Prostate gland (tissue), 2 donors: ENCODE measurements at regions not wholly inside any gene's neighbourhood (a gene's known extent, or its start where the extent isn't known, plus 50 kb on each side); places are given as distances from the start of the nearest gene placed in this dataset.

Experiments used
- DNase-seq: peaks from one replicate; pipeline ENCODE4 v3.0.0-alpha.2; 2019; ENCODE audit warnings: low spot score
- H3K27ac ChIP-seq, 2 donors: fragments of 200-600 bp; sonication (generic); 2 replicates each; pipeline ENCODE4 v1.5.1; 2017 to 2019
- H3K27me3 ChIP-seq: fragments of 200-600 bp; sonication (generic); replicated peaks from 2 replicates; pipeline ENCODE4 v1.5.1; 2019; ENCODE audit not compliant: insufficient read depth
- H3K36me3 ChIP-seq, 2 donors: fragments of 200-600 bp; sonication (generic); 1 replicate in 1 of 2; 2 replicates in 1 of 2; pipeline versions ENCODE4 v1.5.1 to v1.8.1; 2017 to 2019
- H3K4me1 ChIP-seq: fragments of 200-600 bp; sonication (generic); replicated peaks from 2 replicates; pipeline ENCODE4 v1.5.1; 2019
- H3K4me3 ChIP-seq, 2 donors: fragments of 200-600 bp; sonication (generic); 2 replicates each; pipeline ENCODE4 v1.5.1; 2017 to 2019
- H3K9me3 ChIP-seq: fragments of 200-600 bp; sonication (generic); 2 replicates; pipeline ENCODE4 v1.5.1; 2017
- POLR2A ChIP-seq: fragments of 450-650 bp; IDR thresholded peaks from one replicate; pipeline ENCODE4 v1.6.1; 2016; ENCODE audit warnings: antibody characterized with exemption, mild to moderate bottlenecking
- POLR2AphosphoS5 ChIP-seq: sonication (generic); formaldehyde crosslinking; IDR thresholded peaks from one replicate; pipeline ENCODE4 v1.6.1; 2017; ENCODE audit warnings: antibody characterized with exemption
- WGBS: methylation state at CpG from one replicate; pipeline ENCODE4 v1.1.5; 2018; 5-methylcytosine and 5-hydroxymethylcytosine counted together
- intact Hi-C: fragments of 100-400 bp; cut with DNase I; formaldehyde crosslinking; loops from one replicate; pipeline ENCODE4 v1.14.2; 2022
- TF ChIP-seq, protein P1 (sequence below), 4 experiments: fragments of 200-600 bp in 2 of 4; fragments of 450-650 bp in 2 of 4; sonication (generic) in 2 of 4; IDR thresholded peaks; 1 replicate in 3 of 4; 2 replicates in 1 of 4; pipeline ENCODE4 v1.5.1; 2016 to 2019; ENCODE audit warnings: antibody characterized with exemption in 4 of 4, mild to moderate bottlenecking in 2 of 4, moderate library complexity in 2 of 4

DNA sequence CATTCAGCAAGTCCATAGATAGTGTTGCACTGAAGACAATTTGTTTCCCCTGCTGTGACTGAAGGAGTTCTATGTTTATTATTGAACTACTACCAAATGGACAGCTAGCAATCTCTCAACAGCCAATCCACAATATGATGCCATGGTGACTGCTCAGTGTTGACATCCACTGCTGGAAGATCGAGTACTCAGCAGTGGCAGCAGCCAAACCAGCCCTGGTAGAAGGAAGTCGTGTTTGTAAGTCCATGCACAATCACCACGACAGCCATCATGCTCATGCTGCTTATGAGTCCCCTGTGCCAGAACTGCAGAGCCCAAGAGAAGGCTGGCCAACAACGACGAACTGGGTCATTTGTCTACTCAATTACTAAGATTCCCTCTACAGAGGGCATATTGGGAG lies 66.4 kb downstream of the OSR1 start:
- intact Hi-C loops = no loop called here
- 95% methylated on average over 5 of the region's 5 CpGs for WGBS

DNA sequence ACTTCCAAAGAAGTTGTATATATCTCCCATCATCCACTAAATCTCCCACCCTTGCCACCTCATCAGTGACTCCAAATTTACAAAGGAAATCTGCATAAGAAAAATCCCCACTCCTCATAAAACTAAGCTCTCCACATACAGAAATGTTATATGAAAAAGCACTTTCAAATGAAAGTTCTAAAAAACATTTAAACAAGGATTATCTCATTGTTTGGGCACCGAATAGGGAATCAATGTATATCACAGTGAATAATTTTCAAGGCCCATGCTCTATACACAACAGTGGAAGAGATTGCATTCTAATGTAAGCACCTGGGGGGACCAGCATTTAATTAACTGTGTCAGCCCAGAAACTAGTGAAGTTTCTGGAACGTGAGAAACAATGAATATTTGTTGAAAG lies 70.1 kb downstream of the OSR1 start:
- no peaks in the 10 kb centered on the region for H3K9me3 ChIP-seq
- intact Hi-C loops = no loop called here
- TF ChIP-seq POLR2AphosphoS5 (no peak), POLR2A (no peak)
- TF ChIP-seq, protein P1, sequence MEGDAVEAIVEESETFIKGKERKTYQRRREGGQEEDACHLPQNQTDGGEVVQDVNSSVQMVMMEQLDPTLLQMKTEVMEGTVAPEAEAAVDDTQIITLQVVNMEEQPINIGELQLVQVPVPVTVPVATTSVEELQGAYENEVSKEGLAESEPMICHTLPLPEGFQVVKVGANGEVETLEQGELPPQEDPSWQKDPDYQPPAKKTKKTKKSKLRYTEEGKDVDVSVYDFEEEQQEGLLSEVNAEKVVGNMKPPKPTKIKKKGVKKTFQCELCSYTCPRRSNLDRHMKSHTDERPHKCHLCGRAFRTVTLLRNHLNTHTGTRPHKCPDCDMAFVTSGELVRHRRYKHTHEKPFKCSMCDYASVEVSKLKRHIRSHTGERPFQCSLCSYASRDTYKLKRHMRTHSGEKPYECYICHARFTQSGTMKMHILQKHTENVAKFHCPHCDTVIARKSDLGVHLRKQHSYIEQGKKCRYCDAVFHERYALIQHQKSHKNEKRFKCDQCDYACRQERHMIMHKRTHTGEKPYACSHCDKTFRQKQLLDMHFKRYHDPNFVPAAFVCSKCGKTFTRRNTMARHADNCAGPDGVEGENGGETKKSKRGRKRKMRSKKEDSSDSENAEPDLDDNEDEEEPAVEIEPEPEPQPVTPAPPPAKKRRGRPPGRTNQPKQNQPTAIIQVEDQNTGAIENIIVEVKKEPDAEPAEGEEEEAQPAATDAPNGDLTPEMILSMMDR (IDR thresholded peaks at IDR 0.05) = no peak
- no peak overlapping the region for H3K4me3 ChIP-seq
- H3K36me3 ChIP-seq = no peaks in the 10 kb centered on the region
- H3K27ac ChIP-seq = no peak overlapping the region
- H3K27me3 ChIP-seq = no peaks in the 10 kb centered on the region
- no peaks in the 10 kb centered on the region for H3K4me1 ChIP-seq
- DNase-seq = no peak
- WGBS = 58% methylated on average over 2 of the region's 2 CpGs

More for the DNA sequence above, 66.4 kb downstream of the OSR1 start:
- no peaks in the 10 kb centered on the region for H3K36me3 ChIP-seq
- H3K27ac ChIP-seq = no peak overlapping the region
- H3K4me3 ChIP-seq = no peak overlapping the region
- TF ChIP-seq POLR2A (no peak), POLR2AphosphoS5 (no peak)
- TF ChIP-seq, protein P1 (IDR thresholded peaks at IDR 0.05) = no peak
- H3K4me1 ChIP-seq = no peaks in the 10 kb centered on the region
- H3K27me3 ChIP-seq = no peaks in the 10 kb centered on the region
- no peaks in the 10 kb centered on the region for H3K9me3 ChIP-seq
- DNase-seq = no peak

DNA sequence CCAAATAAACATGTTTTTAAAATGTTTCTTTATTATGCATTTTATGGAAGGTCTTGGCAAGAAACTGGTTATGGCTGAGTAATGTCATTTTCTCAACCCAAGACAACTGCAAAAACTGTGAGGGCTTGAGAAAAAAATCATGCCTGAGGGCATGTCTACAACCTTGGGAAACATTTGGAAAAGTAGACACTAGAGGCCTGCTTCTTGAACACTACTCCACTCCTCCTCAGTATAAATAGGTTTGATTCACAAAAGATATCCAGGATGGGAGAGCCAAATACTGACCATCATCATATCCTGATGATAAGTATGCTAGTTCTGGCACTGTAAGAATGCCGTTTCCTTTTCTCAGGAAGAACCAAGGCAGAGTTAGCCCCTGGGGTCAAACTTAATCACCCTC lies 71.1 kb downstream of the OSR1 start:
- Histone ChIP-seq H3K27me3 (no peaks in the 10 kb centered on the region), H3K36me3 (no peaks in the 10 kb centered on the region), H3K27ac (no peak overlapping the region), H3K9me3 (no peaks in the 10 kb centered on the region), H3K4me1 (no peaks in the 10 kb centered on the region), H3K4me3 (no peak overlapping the region)
- intact Hi-C loops = no loop called here
- 90% methylated on average over 1 of the region's 1 CpG for WGBS
- TF ChIP-seq POLR2AphosphoS5 = no peak
- TF ChIP-seq POLR2A = no peak
- TF ChIP-seq, protein P1 (IDR thresholded peaks at IDR 0.05) = no peak
- DNase-seq = no peak

DNA sequence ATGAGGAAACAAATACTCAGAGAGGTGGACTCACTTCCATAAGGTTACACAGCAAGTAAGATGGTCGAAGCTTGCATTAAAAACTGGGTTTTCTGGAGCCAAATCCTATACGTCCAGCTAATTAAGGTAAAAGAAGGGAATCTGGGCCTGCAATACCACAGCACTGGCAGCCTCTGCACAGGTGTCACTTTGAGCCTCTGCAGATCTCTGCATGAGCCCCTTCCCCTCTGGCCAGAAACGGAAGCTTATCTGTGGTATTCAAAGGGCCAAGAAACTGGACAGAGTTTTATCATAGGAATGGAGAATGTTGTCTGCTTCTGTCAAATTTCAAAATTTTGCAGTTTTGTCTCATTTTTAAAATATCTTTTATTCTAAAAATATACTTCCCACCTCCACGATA lies 76.1 kb downstream of the OSR1 start:
- WGBS = 93% methylated on average over 4 of the region's 4 CpGs
- Histone ChIP-seq H3K36me3 (no peaks in the 10 kb centered on the region), H3K27ac (no peak overlapping the region), H3K9me3 (no peaks in the 10 kb centered on the region), H3K27me3 (no peaks in the 10 kb centered on the region), H3K4me1 (no peaks in the 10 kb centered on the region), H3K4me3 (no peak overlapping the region)
- DNase-seq = no peak
- TF ChIP-seq, protein P1 (IDR thresholded peaks at IDR 0.05) = no peak
- no peak for TF ChIP-seq POLR2AphosphoS5
- no peak for TF ChIP-seq POLR2A
- intact Hi-C loops = no loop called here

DNA sequence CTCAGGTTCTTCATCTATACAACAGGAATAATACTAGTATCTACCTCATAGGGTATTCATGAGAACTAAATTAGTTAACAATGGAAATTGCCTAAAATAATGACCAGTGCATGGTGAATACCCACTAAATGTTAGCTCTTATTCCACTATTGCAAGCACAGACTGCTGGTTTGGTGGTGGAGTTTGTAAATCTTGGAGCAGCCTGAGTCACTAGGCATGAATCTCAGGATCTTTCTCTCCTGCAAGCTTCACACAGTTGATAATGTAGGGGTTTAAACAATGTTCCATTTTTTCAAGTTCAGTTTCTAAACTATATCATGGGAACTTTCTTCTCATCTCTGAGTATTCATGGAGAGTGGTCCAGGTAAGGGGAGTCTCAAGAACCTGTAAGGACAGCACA lies 84.0 kb downstream of the OSR1 start:
- H3K4me3 ChIP-seq = no peak overlapping the region
- intact Hi-C loops = no loop called here
- no peaks in the 10 kb centered on the region for H3K4me1 ChIP-seq
- no peak for DNase-seq
- H3K36me3 ChIP-seq = no peaks in the 10 kb centered on the region
- H3K9me3 ChIP-seq = no peaks in the 10 kb centered on the region
- no peaks in the 10 kb centered on the region for H3K27me3 ChIP-seq
- no peak overlapping the region for H3K27ac ChIP-seq
- TF ChIP-seq, protein P1 (IDR thresholded peaks at IDR 0.05) = no peak
- TF ChIP-seq POLR2AphosphoS5 (no peak), POLR2A (no peak)
